Hippocampal formation (tissue), 2 donors: ENCODE measurements at regions not wholly inside any gene's neighbourhood (a gene's known extent, or its start where the extent isn't known, plus 50 kb on each side); places are given as distances from the start of the nearest gene placed in this dataset.

Experiments
- DNase-seq, 2 donors: peaks; one replicate each; lab custom pipeline; 2025; lab: John Stamatoyannopoulos, UW

- no peak for DNase-seq
These were observed 232.6 kb upstream of the IRX3 start for GRCh38 chr16:54519161-54519695.

- no peak for DNase-seq
These were observed 230.6 kb upstream of the IRX3 start for GRCh38 chr16:54517181-54517580.

- no peak for DNase-seq
These were observed 225.9 kb upstream of the IRX3 start for GRCh38 chr16:54512467-54512995.

- no peak for DNase-seq
These were observed 224.7 kb upstream of the IRX3 start for GRCh38 chr16:54511222-54511731.

GRCh38 chr16:54510685-54511221 lies 224.2 kb upstream of the IRX3 start:
- no peak for DNase-seq

DNA sequence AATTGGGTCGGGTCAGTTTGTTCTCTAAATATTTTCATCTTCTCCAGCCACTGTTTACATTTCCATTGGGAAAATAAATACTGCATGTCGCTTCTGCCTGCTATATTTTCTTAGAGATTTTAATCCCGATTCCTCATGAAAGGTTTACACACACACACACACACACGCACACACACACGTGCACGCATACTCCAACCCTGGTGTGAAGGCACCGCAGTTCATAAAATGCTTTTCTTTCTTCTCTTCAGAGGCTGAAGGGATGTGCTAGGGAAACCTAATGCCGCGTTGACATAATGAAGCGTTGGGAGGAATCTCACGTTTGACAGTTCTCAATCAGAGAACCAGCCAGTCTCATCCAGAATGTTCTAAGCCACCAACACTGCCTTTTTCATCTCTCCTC lies 222.9 kb upstream of the IRX3 start:
- no peak for DNase-seq

DNA sequence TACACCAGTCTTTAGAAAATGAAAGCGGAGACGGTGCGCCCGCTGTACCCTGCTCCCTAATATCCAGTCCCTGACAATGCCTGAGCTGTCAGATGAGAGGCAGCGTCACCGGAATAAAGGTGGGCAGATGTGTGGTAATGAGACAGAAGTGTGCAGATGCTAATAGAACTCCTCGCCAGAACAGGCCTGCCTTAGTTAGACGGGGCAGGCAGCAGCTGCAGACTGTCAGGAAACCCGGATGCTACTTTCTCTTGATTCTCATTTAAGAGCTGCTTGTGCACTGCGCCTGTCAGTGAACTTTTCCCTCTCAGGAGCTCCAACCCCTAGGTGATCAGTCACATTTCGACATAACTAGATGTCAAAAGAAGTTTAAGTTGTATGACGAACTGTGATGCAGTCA lies 221.8 kb upstream of the IRX3 start:
- DNase-seq: no peak

DNA sequence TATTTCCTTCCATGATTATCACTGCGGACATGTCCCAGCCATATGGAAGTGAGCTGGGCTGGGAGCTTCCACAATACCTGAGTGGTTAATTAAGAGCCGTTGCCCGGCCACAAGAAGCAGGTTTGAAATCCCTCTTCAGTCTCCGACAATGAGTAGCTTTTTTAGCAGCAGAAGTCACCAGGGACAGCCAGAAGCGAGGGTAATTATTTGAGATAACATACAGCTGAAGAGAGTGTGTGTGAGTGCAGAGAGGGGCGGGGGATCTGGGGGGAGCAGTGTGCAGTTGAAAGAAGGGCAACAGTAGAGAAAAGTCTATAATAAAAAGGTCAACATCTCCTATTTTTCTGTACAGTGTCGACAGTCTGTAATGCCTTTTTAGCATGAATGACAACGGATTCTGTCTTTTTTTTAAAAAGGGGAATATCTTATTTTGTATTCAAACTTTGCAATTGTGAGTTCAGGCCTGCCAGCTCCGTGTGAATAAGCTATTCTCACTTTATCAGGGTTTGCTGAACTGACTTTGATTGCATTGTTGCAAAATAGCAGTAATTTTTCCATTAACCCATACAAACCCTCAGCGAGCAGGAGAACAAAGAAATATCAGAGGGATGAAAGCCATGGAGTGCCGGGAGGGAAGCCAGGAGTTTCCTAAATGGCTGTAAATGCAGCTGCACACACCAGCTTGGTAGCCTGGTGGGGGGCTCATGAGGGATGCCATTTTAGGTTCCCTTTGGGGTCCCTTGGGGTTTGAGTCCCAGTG lies 220.3 kb upstream of the IRX3 start:
- no peak for DNase-seq

DNA sequence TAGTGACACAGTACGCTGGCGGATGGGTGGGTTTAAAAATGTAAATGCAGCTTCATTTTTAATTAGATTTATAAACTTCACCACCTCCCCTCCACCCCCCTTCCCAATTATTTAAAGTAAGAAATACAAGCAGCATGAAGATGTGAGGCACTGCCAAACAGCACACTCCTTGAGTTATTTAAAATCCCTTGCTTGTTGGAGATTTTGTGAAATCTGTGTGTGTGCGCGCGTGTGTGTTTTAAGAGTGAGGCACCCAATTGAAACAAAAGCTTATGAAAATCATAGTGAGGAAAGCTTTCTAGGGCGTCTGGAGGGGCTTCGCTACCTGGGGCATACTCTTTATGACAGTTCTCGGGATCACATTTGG lies 219.6 kb upstream of the IRX3 start:
- no peak for DNase-seq

DNA sequence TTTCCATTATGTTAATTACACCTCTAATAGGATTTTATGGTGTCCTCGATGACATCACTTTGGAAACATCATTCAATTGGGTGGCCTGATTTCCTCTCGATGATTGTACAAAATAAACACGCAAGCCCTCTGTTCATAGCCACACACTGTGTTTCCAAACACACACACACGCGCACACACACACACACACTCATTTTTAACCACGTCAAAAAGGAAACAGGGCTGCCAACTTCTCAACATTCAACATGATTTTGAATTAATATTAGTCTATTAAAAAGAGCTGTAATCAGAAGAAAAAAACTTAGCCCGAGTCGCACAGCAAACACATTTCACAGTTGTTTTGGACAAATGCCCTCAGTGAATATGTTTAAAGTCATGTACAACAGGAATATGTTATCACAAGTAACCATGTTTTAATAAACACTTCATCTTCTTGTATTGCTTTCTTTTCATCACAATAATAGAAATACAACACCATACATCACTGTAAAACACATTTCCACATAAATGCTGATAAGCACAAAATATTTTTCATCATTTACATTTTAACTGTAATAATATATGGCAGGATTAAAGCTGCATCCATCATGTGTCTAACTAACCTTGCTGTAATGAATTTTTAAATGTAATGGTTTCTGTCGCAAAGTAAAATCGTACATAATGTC lies 219.1 kb upstream of the IRX3 start:
- no peak for DNase-seq

GRCh38 chr16:54504372-54504771 lies 217.8 kb upstream of the IRX3 start:
- DNase-seq: no peak

DNA sequence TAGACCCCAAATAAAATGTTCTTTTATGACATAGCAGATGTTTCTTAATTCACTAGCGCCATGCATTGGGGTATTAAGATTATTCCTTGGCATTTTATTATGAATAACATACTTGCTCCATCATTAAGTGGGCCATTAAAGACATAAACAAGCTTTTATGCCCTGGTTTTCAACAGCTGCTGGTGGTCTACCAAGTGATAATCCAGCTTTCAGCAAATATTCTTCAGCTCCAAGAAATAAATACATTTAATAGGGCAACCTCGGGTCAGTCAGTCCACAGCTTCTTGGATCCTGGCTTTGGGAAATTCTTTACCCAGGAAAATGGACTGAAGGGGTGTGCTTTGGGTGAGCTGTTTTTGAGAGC lies 217.3 kb upstream of the IRX3 start:
- DNase-seq: no peak

- peak in 1 of 2 donors; percentile 37 for DNase-seq
These were observed 216.6 kb upstream of the IRX3 start for GRCh38 chr16:54503011-54503855.

- no peak for DNase-seq
These were observed 215.2 kb upstream of the IRX3 start for GRCh38 chr16:54501797-54502196.

GRCh38 chr16:54493594-54493993 lies 207.0 kb upstream of the IRX3 start:
- DNase-seq: no peak

DNA sequence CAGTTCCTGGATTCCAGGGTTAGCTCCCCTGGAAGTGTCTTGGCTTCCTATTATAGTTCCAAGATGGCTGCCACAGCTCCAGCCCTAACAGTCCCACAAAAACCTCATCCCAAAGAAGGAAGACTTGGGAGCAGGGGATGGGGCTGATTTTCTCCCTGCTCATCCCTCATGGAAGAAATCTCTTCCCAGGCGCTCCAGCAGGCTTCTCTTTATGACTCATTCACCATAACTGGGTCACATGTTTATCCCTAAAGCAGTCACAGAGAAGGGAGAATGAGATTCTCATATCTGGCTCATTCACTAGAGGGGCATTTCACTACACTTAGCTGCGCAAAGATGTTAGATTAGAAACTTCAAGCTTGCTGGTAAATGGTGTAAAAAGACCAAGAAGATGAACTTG lies 206.5 kb upstream of the IRX3 start:
- DNase-seq: no peak

GRCh38 chr16:54490112-54490488 lies 203.5 kb upstream of the IRX3 start:
- DNase-seq: no peak

- no peak for DNase-seq
These were observed 202.9 kb upstream of the IRX3 start for GRCh38 chr16:54489225-54490111.

DNA sequence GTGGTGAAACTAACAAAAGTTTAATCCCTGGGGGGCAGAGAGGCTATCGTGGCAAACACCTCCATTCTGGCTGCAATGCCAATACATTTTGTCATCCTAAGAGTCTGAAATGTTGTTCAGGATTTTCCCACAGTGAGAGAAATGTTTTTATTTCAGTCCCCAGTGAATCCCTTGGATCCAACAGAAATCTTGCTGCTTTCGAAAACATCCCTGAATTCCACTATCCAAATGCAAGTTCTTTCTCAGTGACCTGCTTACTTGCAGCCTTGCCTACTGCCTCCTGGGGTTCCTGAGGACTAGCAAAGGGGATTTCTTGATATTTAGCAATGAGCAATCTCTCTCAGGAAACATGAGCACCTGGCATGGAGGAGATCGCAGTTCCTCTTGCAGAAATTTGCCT lies 202.1 kb upstream of the IRX3 start:
- DNase-seq: no peak

GRCh38 chr16:54487933-54488332 lies 201.3 kb upstream of the IRX3 start:
- DNase-seq: no peak

GRCh38 chr16:54484700-54485099 lies 198.1 kb upstream of the IRX3 start:
- DNase-seq: no peak
